K562 (cell line): ENCODE measurements at regions not wholly inside any gene's neighbourhood (a gene's known extent, or its start where the extent isn't known, plus 50 kb on each side); places are given as distances from the start of the nearest gene placed in this dataset.

Experiments
- BRCA1 ChIP-seq, 2 experiments: fragments of 450-650 bp in 1 of 2; sonication (generic) in 1 of 2; formaldehyde crosslinking in 1 of 2; IDR thresholded peaks; 2 replicates each; pipeline versions ENCODE4 v1.5.0 to v1.6.1; 2017 to 2020; ENCODE audit warnings: mild to moderate bottlenecking in 1 of 2, missing genetic modification reagents in 1 of 2
- CEBPZ ChIP-seq: fragments of 150-350 bp; IDR thresholded peaks from 2 replicates; pipeline ENCODE4 v1.6.1; 2014; ENCODE audit warnings: low read depth, mild to moderate bottlenecking, low read length, borderline replicate concordance
- CHD1 ChIP-seq: fragments of 200-600 bp; sonication (generic); IDR thresholded peaks from one replicate; pipeline ENCODE4 v1.6.1; 2012; ENCODE audit warnings: mild to moderate bottlenecking, moderate library complexity, low read length, inconsistent platforms
- FOXM1 ChIP-seq, 2 experiments: fragments of 450-650 bp in 1 of 2; sonication (generic) in 1 of 2; formaldehyde crosslinking in 1 of 2; IDR thresholded peaks; 2 replicates each; pipeline versions ENCODE4 v1.6.1 to v1.9.0; 2017 to 2022; ENCODE audit warnings: low read depth in 2 of 2, mild to moderate bottlenecking in 2 of 2, missing genetic modification reagents in 1 of 2, moderate library complexity in 1 of 2
- HNRNPLL ChIP-seq: fragments of 200-400 bp; formaldehyde crosslinking; IDR thresholded peaks from 2 replicates; pipeline ENCODE4 v1.6.1; 2017; ENCODE audit warnings: low read length, low read depth, mild to moderate bottlenecking; ENCODE audit not compliant: poor library complexity, severe bottlenecking
- NCOR1 ChIP-seq: fragments of 450-650 bp; IDR thresholded peaks from 2 replicates; pipeline ENCODE4 v1.6.1; 2016; ENCODE audit warnings: mild to moderate bottlenecking, moderate library complexity
- NONO ChIP-seq, 2 experiments: fragments of 200-400 bp in 1 of 2; fragments of 450-650 bp in 1 of 2; formaldehyde crosslinking in 1 of 2; IDR thresholded peaks; 2 replicates each; pipeline ENCODE4 v1.6.1; 2017; ENCODE audit warnings: low read depth in 2 of 2, mild to moderate bottlenecking in 2 of 2, moderate library complexity in 2 of 2, low read length in 1 of 2
- REST ChIP-seq, 2 experiments: fragments of 450-650 bp; formaldehyde crosslinking in 1 of 2; IDR thresholded peaks; 2 replicates each; pipeline versions ENCODE4 v1.4.0 to v1.6.1; 2014 to 2020; ENCODE audit warnings: mild to moderate bottlenecking in 2 of 2, borderline replicate concordance in 1 of 2, low read depth in 1 of 2
- SIX5 ChIP-seq, 2 experiments: IDR thresholded peaks; 2 replicates each; pipeline ENCODE4 v1.6.1; 2011; ENCODE audit warnings: low read length in 2 of 2, borderline replicate concordance in 1 of 2, low read depth in 1 of 2, mild to moderate bottlenecking in 1 of 2, moderate library complexity in 1 of 2; ENCODE audit not compliant: insufficient read depth in 1 of 2
- ZBTB33 ChIP-seq: sonication (generic); formaldehyde crosslinking; IDR thresholded peaks from 2 replicates; pipeline ENCODE4 v1.8.1; 2023; ENCODE audit warnings: mild to moderate bottlenecking, missing genetic modification reagents
- ZNF134 ChIP-seq: fragments of 250-450 bp; sonication (Bioruptor Pico); conservative IDR thresholded peaks from 2 replicates; pipeline ENCODE4 v1.4.0; 2020
- ZNF785 ChIP-seq: fragments of 250-450 bp; sonication (Bioruptor Pico); IDR thresholded peaks from 2 replicates; pipeline ENCODE4 v1.4.0; 2020; ENCODE audit warnings: mild to moderate bottlenecking

- TF ChIP-seq ZNF134 (no peak), FOXM1 (IDR thresholded peaks at IDR 0.05; ENCODE audit: low read depth) (no peak), FOXM1 (CRISPR knock-in tag; IDR thresholded peaks at IDR 0.05; ENCODE audit: low read depth) (no peak), HNRNPLL (no peak), BRCA1 (IDR thresholded peaks at IDR 0.05) (no peak), BRCA1 (CRISPR knock-in tag; IDR thresholded peaks at IDR 0.05) (no peak), CEBPZ (no peak), ZNF785 (CRISPR knock-in tag) (no peak), NONO (IDR thresholded peaks at IDR 0.05; ENCODE audit: low read depth in 2 of 2, low read length in 1 of 2) (no peak), REST (IDR thresholded peaks at IDR 0.05; ENCODE audit: borderline replicate concordance) (no peak), REST (CRISPR knock-in tag; IDR thresholded peaks at IDR 0.05; ENCODE audit: low read depth) (no peak), CHD1 (no peak), ZBTB33 (no peak), SIX5 (IDR thresholded peaks at IDR 0.05; ENCODE audit: borderline replicate concordance in 1 of 2, insufficient read depth in 1 of 2, low read depth in 1 of 2, low read length in 2 of 2) (no peak), NCOR1 (no peak)
Observed at GRCh38 chr6:150537893-150538292, 61.8 kb upstream of the PLEKHG1 start.
